GM21619 (cell line): ENCODE measurements at regions not wholly inside any gene's neighbourhood (a gene's known extent, or its start where the extent isn't known, plus 50 kb on each side); places are given as distances from the start of the nearest gene placed in this dataset.

Source experiments
- ATAC-seq: cut with Tn5 transposase; IDR thresholded peaks from one replicate; pipeline ENCODE4 v1.9.1; 2021; ENCODE audit not compliant: unreplicated experiment

DNA sequence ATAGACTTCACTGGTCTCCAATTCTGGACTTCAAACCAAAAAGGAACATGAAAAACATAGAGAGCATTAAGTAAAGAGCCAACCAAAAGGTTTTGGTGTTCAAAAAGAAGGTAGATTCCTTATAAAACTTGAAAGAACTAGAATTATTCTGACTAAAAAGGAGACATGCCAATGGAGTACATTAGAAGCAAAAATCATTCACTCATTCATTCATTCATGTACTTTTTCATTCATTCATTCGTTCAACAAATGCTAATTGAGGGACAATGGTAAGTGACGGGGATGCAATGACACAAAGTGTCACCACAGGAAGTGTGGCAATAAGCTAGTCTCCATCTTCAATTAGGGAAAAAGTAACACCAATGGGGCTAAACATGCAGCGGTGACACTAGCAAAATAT, 181.0 kb upstream of the ATP11B start:
- ATAC-seq, result no peak

DNA sequence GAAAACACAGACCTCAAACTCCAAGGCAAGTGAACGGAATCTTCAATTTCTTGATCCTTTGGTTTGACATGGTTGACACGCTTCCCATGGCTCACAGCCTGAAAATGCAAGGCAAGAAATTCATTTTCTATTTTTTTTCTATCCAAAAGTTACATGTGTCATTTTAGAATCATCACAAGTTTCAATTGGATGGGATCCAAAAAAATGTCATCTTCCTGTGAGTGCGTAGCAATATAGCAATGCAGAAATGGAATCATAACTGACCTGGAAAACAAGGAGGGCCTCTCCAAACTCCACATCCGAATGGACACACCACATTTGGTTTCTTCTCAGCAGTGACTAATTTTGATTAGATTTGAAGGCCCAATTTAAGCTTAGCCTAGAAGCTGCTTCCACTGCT, 175.8 kb upstream of the ATP11B start:
- no peak for ATAC-seq

DNA sequence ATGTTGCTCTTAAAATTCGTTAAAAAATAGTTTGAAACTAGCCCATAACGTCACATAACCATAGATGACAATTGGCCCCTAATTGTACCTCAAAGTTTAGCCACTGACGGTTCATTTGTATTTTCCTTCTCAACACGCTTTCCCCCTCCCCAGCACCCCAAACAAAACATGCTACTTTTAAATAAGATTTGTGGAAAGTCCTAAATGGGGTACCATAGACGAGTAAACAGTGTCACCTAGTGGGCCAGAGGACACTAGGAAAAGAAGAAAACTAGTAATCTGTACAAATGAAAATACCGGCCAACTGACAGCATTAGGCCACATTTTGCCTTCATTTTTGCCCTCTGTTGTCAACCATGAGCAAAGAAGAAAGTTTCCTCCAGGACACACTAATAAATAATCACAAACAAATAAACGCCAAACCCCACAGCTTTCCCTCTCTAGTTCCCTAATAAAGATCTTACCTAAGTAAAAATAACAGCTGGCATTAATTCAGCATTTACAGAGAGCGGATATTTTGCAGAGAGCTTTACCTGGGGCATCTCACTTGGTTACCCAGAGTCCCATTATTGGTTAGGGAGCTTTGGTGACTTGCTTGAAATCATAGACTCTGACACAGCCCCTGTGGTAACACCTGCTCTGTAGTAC, 175.1 kb upstream of the ATP11B start:
- no peak for ATAC-seq

DNA sequence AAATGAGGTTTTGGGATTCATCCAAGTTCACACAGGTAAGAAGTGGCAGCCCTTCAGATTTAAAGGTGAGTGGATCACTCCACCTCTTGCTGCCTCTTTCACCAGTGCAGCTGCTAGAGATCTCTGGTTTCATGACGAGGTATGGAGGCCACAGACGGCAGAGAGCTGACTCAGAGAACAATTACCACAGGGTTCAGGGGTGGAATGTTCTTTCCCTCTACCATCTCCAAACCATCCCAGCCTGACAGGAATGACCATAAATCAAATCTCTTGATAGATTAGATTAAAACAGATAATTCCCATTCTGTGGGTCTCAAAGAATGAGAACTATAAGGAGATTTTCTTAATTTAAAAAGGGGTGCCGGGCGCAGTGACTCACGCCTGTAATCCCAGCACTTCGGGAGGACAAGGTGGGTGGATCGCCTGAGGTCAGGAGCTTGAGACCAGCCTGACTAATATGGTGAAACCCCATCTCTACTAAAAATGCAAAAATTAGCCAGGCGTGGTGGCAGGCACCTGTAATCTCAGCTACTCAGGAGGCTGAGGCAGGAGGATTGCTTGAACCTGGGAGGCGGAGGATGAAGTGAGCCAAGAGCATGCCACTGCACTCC, 174.2 kb upstream of the ATP11B start:
- ATAC-seq, result no peak

DNA sequence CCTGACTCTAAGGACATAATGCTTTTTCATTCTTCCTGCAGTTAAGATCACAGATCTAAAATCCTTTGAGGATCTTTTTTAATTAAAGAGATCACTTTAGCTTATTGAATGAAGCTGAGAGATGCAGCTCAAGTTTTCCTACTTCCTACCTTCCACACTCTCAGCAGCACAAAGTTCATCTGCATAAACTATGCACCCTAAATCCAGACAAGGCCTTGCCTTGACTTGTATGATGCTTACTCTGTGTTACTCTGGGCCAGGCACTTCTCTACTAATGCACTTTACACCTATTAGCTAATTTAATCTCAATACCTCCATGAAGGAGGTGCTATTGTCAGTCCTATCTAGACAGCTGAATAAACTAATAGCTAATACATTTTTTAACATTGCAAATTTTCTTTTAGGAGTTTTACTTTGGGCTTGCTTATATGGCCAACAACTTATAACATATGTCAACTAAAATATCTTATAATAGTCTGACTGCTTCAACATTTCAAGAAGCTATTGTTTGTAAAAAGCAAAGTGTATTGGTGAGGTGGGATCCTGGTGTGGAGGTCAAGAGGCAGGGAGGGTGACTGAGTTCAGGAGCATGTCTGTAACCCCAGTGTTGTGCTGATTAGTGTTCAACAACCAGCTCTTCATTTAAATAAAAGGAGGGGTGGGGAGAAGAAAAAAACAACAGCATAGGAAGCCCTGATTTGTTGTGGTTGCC, 172.4 kb upstream of the ATP11B start:
- ATAC-seq, result no peak

DNA sequence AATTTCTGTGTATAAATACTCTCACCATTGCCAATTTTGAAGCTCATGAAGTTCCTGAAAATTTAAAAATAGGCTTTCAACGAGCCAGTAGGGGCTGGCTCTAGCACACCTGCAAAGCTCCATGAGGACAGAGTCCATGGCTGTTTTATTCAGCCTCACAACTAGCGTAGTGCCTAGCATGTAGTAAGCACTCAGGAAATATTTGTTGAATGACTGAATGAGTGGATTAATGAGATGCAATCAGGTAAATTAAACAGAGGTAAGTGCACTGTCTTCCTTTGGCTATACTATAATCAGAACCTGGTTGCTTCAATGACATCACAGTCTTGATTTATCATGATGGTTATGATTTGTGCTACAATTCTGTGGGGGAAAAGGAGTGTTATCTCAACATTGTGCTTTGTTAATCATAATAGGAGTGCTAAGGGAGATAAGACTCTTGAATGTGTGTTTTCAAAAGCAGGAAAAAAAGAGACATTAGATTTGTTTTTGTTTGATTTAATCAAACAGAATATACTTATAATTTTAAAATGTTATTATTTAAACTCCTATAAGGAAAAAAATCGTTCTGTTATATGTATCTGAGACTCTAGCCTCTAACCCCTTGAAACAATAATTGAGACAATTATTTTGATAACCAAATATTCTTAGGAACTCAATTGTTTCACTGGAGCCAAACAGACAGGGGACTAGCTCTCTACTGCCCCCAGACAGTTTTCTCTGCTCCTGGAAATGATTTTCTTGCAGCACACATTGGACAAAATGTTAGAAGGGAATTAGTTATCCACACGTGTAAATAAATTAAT, 171.7 kb upstream of the ATP11B start:
- ATAC-seq, result no peak

DNA sequence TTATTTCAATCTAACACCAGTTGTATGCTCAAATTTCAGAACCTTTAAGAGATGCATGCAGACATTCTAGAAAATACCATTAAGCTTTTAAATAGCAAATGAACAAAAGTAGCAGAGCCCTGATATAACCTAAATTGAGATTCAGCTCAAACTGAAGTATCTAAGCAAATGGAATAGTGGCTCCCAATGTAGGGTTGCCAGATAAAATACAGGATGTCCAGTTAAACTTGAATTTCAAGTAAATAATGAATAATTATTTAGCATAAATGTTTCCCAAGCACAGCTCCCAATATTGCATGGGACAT, 171.1 kb upstream of the ATP11B start:
- no peak for ATAC-seq

DNA sequence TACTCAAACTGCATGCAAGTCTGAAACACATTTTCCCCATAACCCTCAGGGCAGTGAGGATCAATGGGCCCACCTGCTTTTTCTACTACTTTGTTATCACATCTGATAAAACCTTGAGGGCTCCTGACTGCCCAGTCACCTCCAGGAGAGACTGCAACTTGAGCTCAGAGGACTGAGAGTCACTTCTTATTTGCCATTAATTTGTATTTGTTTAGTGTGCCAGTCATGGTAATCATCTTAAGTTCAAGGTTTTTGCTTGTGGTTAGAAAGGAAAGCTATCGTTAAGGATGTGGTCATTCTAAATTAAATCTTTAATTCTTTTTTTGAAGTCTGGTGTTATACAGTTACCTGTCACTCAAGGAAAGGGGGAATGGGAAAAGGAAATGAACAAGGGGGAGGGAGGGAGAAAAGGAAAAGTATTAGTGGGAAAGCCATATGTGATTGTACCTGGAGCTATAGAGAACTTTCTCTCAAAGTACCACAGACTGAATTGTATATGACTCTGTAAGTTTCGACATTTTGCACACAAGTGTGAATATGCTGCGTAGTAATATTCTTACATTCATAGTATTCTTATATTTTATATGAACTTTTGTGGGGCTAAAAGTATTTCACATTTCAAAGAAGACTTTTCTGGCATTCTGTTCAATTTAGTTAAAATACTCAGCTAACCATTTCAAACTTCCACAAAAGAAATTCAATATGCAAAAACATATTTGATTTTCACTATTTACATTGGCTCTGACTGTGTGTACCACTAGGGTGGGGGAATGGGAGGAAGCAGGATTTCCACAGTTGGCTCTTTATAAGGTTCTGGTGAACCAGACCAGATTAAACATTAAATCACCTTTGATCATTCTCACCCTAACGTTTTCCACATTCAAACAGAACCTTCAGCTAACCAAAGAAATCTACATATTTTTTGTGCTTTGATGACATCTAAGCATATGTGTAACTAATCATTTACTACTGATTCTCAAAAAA, 166.5 kb upstream of the ATP11B start:
- no peak for ATAC-seq

DNA sequence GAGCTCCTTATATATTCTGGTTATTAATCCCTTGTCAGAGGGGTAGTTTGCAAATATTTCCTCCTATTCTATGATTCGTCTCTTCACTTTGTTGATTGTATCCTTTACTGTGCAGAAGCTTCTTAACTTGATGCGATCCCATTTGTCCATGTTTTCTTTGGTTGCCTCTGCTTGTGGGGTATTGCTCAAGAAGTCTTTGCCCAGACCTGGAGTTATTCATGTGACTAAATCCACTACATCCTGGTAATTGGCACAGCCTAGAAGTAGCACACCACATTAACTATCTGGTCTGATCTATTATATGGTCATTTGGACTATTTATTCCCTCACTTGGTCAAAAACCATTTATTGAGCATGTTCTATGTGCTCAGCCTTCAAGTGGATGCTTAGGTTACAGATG, 164.8 kb upstream of the ATP11B start:
- ATAC-seq, result no peak

DNA sequence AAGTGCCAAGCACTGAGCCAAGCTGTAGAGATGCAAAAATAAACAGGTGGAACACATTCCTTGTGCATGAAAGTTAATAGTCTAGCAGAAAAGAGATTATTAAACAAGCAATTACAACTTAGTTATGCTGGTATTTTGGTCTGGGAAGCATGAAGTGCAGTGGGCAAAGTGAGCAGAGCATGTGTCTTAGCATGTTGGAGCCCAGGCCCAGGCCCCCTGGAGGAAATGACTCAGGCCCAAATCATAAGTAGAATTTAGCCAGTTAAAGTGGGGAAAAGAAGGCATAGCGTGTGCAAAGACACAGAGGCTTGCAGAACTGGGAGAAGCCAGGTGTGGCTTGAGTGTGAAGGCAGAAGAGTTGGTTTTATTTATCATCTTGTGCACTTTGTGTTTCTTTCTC, 163.8 kb upstream of the ATP11B start:
- ATAC-seq, result no peak

DNA sequence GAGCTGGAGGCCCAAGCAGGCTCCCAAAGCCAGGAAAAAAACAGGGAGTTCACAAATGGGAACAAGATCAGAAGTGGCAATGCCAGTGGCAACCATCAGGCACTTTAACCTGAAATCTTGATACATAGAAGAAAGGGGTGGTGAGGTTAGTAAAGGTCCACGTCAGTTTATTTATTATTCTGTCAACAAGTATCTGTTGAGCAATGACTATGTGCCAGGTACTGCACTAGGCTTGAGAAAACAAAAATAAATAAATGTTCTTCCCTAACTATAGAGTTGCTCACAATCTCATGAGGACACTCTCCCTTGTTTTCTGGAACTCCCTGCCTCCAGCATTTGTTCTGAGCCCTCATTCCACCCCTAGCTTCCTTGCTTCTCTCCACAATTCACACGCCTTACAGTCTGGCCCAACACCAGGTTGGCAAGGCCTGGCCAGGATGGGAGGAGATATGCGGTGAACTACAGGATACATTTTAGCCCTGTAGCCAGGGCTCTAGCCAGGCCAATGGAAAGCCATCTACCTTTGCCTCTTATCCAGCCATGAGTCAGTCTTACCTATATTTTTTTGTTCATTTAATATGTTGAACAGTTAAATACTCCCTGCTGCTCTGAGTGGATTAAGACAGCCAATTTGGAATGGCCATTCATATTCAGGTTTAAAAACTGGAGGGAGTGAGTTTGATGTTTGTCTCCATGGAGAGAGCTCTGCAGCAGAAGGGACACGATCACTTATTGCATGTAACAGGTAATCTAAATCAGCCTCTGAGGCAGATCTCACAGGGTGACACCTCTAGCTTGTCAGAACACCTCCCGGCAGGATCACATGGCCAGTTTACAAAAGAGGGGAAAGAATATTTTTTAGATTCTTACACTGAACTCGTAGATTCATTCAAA, 161.9 kb upstream of the ATP11B start:
- ATAC-seq, result no peak

DNA sequence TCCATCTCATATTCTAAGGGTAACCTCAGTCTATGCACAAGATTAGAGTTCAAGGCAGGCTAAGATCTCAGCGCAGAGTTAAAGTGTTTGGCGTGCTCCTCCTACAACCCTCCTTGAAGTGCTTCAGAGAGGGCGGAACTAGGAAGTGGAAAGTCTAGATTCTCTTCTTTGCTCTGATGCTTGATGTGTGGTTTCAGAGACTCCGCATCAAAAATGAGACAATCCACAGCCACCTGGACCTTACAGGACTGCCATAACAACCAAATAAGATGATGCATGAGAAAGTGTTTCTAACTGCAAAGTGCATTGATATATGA, 161.3 kb upstream of the ATP11B start:
- ATAC-seq, result no peak

DNA sequence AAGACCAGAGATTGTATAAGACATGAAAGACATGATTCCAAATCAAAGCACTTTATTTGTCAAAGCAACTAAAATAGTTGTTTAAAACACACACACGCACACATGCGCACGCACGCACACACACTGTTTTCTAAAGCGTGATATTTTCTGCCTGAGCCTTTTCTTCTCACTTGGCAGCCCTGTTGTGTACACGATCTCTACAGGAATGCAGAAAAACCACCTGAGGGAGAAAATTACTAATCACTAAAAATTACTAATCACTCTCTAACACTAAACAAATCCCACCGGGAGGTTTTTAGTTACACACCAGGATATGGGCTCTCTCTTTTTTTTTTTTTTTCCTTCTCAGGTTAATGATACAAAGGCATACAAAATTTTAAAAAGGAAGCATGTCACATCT, 160.1 kb upstream of the ATP11B start:
- no peak for ATAC-seq

DNA sequence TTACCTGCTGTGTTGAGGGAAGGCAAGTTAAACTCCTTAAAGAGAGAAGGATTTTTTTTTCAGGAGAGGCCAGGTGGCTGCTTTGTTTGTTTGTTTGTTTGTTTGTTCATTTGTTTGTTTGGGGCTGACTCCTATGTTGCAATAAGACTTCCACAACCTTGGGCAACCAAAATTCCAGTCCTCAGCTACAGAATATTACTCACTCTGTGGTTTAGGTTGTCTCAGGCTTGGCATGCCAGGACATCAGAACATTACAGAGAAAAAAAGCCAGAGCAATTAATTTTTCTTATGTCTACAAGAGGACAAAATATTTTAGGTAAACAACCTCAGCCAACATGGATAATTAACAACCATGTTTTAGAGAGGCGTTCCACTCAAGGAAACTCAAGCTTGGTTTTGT, 156.7 kb upstream of the ATP11B start:
- no peak for ATAC-seq

DNA sequence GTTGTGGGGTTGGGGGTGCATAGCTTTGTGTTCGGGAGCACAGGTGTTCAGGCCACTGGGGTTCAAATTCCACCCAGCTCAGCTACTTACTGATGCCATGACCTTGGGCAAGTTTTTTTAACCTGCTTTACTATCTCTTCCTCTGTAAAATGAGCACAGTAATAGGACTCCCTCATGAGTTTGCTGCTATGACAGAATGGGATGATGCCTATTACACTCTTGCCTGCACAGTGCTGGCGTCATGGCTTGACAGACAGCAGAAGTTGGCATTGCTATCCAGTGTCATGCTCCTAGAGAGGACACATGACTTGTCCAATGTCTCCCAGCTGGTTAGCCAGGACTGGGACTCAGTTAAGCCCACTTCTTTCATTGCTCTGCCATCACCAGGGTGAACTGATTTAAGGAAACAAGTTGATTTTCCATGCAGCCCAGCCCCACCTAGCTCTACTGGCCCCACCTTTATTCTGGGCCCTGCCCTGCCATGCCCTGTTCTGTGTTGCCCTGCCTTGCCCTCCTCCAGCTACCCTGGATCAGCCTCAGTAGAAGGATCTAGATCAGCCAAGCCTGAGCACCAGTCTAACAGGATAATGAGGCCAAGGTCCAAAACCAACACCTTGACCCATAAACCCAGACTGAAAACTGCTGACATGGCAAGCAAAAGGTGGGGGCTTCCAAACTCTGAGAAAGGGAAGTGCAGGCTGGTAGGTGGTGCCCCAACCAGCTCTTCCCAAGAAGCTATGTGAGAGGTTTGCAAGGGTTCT, 155.8 kb upstream of the ATP11B start:
- ATAC-seq, result no peak

DNA sequence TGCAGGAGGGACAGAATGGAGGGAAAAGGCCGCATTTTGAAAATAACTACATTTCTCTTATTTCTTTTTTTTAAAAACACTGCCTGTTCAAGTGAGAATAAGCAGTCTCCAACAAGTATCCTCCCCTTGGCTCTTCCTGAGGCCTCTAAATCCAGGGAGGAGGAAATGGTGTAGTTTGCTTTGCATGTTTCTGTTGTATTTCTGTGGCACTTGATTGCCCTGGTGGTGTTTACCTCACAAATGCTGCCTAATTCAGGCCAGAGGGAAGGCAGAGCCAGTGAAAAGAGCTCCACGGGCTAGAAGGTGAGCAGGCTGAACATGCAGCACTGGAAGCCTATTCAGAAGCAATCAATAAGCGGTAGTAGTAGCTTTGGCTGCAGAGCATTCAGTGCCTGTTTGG, 149.3 kb upstream of the ATP11B start:
- no peak for ATAC-seq

DNA sequence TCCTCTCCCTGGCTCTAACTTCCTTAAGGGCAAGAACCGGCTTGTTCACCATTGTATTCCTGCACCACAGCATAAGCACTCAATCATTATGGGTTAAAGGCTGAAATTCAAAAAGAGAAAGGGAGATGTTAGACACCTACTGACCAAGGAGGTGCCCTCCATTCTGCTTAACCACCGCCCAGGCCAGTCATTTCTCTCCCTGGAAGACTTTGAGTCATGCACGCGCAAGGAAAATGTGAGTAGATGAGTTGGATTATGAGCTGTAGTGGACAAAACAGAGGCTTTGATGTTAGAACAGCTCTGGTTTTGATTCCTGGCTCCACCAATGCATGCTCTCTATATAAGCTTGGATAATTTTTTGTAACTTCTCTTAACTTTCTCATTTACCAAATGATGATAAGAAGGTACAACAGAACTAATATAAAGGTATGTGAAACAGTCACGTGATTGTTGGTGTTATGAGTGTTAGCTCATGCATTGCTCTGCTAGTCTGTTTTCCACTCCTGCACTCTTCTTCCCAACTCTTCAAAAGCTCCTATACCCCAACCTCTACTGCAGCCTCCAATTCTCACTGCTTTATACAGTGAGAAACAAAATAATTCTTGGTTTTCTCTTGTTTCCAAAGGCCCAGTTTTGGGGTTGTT, 148.4 kb upstream of the ATP11B start:
- ATAC-seq, result no peak

DNA sequence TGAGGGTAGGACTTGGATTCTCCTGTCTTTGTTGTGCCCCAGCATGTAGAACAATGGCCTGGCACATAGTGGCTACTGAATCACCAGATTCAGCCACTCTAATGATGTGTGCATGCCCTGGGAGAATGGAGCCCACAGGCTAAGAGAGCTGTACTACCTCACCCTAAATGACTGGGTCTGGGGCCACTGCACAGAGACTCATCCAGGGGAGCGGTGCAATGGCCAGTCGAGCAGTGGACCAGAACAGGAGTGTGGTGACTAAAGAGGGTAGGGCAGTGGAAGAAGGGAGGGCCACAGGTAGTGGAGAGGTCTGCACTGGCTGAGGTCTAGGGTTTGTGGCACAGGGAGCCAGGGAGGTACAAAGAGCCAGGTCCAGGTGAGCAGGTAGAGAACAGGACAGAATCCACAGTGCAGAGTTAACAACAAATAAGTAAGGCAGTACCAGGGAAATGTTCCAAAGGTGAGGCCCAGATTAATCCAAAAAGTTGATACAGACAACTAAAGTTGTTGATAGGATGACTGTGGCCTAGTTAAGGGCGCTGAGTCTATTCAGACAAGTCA, 142.7 kb upstream of the ATP11B start:
- no peak for ATAC-seq
